Fibroblast of lung (primary cell): ENCODE measurements at regions not wholly inside any gene's neighbourhood (a gene's known extent, or its start where the extent isn't known, plus 50 kb on each side); places are given as distances from the start of the nearest gene placed in this dataset.

Source experiments
- DNase-seq, 2 donors: peaks; one replicate each; pipeline versions ENCODE4 v3.0.0 to v3.0.0-alpha.2; 2010; ENCODE audit warnings: low read depth in 2 of 2
- H2AFZ ChIP-seq: 2 replicates; pipeline ENCODE4 v1.5.1; 2012; ENCODE audit warnings: low read length, control low read depth, inconsistent platforms
- H3K27ac ChIP-seq: 2 replicates; pipeline ENCODE4 v1.5.1; 2011; ENCODE audit warnings: low read length, control low read depth; ENCODE audit not compliant: insufficient read depth
- H3K27me3 ChIP-seq: 2 replicates; pipeline ENCODE4 v1.5.1; 2011; ENCODE audit warnings: mild to moderate bottlenecking, low read length; ENCODE audit not compliant: control insufficient read depth, insufficient read depth
- H3K36me3 ChIP-seq: 2 replicates; pipeline ENCODE4 v1.5.1; 2011; ENCODE audit warnings: low read length; ENCODE audit not compliant: control insufficient read depth, insufficient read depth
- H3K4me1 ChIP-seq: 2 replicates; pipeline ENCODE4 v1.5.1; 2011; ENCODE audit warnings: low read length; ENCODE audit not compliant: control insufficient read depth, insufficient read depth; ENCODE audit errors: extremely low read depth
- H3K4me2 ChIP-seq: 2 replicates; pipeline ENCODE4 v1.5.1; 2011; ENCODE audit warnings: low read length, control low read depth; ENCODE audit not compliant: insufficient read depth; ENCODE audit errors: extremely low read depth
- H3K4me3 ChIP-seq, 4 experiments: fragments of 200-600 bp in 1 of 4; sonication (generic) in 1 of 4; replicated peaks in 1 of 4; 2 replicates each; pipeline ENCODE4 v1.5.1; 2011 to 2016; ENCODE audit warnings: low read length in 4 of 4, low read depth in 3 of 4, mild to moderate bottlenecking in 3 of 4, control low read depth in 2 of 4, inconsistent platforms in 1 of 4, mixed read lengths in 1 of 4; ENCODE audit not compliant: insufficient read depth in 1 of 4; ENCODE audit errors: control extremely low read depth in 1 of 4
- H3K79me2 ChIP-seq: 2 replicates; pipeline ENCODE4 v1.5.1; 2012; ENCODE audit warnings: mild to moderate bottlenecking, low read length, inconsistent platforms; ENCODE audit not compliant: control insufficient read depth, insufficient read depth
- H3K9ac ChIP-seq: 2 replicates; pipeline ENCODE4 v1.5.1; 2011; ENCODE audit warnings: mild to moderate bottlenecking, low read length, control low read depth; ENCODE audit not compliant: insufficient read depth
- H3K9me3 ChIP-seq: 2 replicates; pipeline ENCODE4 v1.5.1; 2012; ENCODE audit warnings: low read depth, low read length; ENCODE audit not compliant: control insufficient read depth, insufficient read depth
- H4K20me1 ChIP-seq: 2 replicates; pipeline ENCODE4 v1.5.1; 2011; ENCODE audit warnings: low read length; ENCODE audit not compliant: control insufficient read depth, insufficient read depth; ENCODE audit errors: extremely low read depth
- EZH2 ChIP-seq: IDR thresholded peaks from 2 replicates; pipeline ENCODE4 v1.5.1; 2012; ENCODE audit warnings: low read length, control low read depth, mild to moderate bottlenecking; ENCODE audit errors: missing control alignments
- TF ChIP-seq, protein P1 (sequence below), 2 donors: IDR thresholded peaks in 1 of 2; conservative IDR thresholded peaks in 1 of 2; 1 replicate in 1 of 2; 2 replicates in 1 of 2; pipeline ENCODE4 v1.5.1; 2011 to 2012; ENCODE audit warnings: low read length in 2 of 2, control low read depth in 1 of 2, inconsistent platforms in 1 of 2, low read depth in 1 of 2, mild to moderate bottlenecking in 1 of 2

DNA sequence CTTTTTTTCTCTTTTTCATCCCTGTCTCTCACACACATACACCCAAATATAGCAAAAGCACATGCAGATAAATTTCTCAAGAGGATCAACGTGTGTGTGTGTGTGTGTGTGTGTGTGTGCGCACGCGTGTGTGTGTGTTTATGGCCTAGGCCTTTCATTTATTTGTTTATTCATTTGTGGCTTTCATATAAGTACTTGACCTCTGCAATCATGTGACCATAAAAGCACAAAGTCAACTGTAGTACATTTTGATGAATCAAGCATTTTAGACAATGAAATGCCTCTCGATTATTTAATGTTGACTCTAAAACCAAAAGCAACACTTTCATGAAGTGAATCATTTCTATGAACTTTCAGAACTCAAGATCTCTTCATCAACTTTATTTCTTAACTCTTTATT, 194.1 kb upstream of the ADGRL2 start:
- no peak overlapping the region for H3K4me2 ChIP-seq

DNA sequence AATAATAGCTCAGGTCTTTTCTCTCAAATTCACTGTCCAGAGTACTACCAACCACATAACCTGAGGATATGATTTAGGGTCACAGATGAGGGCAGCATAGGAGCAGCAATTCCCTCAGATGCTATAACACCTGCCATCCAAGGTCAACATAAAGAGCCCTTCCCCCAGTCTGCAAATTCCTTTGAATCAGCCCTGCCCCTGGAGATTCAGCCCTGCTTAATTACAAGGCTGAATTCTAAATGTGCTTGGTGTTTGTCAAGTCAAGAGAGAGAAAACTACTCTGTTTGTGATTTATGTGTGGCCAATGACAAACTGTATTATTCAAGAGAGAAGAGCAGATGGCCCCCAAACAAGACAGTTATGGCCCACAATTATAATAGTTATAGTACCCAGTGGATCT, 195.7 kb upstream of the ADGRL2 start:
- H3K9ac ChIP-seq: no peak overlapping the region
- no peaks in the 10 kb centered on the region for H3K79me2 ChIP-seq
- no peak overlapping the region for H3K4me3 ChIP-seq
- no peak for DNase-seq
- TF ChIP-seq, protein P1, sequence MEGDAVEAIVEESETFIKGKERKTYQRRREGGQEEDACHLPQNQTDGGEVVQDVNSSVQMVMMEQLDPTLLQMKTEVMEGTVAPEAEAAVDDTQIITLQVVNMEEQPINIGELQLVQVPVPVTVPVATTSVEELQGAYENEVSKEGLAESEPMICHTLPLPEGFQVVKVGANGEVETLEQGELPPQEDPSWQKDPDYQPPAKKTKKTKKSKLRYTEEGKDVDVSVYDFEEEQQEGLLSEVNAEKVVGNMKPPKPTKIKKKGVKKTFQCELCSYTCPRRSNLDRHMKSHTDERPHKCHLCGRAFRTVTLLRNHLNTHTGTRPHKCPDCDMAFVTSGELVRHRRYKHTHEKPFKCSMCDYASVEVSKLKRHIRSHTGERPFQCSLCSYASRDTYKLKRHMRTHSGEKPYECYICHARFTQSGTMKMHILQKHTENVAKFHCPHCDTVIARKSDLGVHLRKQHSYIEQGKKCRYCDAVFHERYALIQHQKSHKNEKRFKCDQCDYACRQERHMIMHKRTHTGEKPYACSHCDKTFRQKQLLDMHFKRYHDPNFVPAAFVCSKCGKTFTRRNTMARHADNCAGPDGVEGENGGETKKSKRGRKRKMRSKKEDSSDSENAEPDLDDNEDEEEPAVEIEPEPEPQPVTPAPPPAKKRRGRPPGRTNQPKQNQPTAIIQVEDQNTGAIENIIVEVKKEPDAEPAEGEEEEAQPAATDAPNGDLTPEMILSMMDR (conservative IDR thresholded peaks at IDR 0.05 in 1 of 2, IDR thresholded peaks at IDR 0.05 in 1 of 2; ENCODE audit: low read depth in 1 of 2, low read length in 2 of 2): no peak
- no peak for TF ChIP-seq EZH2
- no peaks in the 10 kb centered on the region for H3K9me3 ChIP-seq
- no peaks in the 10 kb centered on the region for H3K36me3 ChIP-seq
- H2AFZ ChIP-seq: no peak overlapping the region
- no peaks in the 10 kb centered on the region for H3K27me3 ChIP-seq
- H3K4me2 ChIP-seq: no peak overlapping the region
- H4K20me1 ChIP-seq: no peaks in the 10 kb centered on the region
- no peak overlapping the region for H3K27ac ChIP-seq
- no peaks in the 10 kb centered on the region for H3K4me1 ChIP-seq

More for the DNA sequence above, 194.1 kb upstream of the ADGRL2 start:
- Histone ChIP-seq H4K20me1 (no peaks in the 10 kb centered on the region), H3K9ac (no peak overlapping the region), H3K27me3 (no peaks in the 10 kb centered on the region), H3K36me3 (no peaks in the 10 kb centered on the region), H3K9me3 (no peaks in the 10 kb centered on the region), H3K27ac (no peak overlapping the region), H3K4me3 (no peak overlapping the region), H2AFZ (no peak overlapping the region), H3K4me1 (no peaks in the 10 kb centered on the region), H3K79me2 (no peaks in the 10 kb centered on the region)
- no peak for TF ChIP-seq EZH2
- TF ChIP-seq, protein P1 (conservative IDR thresholded peaks at IDR 0.05 in 1 of 2, IDR thresholded peaks at IDR 0.05 in 1 of 2; ENCODE audit: low read depth in 1 of 2, low read length in 2 of 2): no peak
- DNase-seq: peak; percentile 1 to 55

DNA sequence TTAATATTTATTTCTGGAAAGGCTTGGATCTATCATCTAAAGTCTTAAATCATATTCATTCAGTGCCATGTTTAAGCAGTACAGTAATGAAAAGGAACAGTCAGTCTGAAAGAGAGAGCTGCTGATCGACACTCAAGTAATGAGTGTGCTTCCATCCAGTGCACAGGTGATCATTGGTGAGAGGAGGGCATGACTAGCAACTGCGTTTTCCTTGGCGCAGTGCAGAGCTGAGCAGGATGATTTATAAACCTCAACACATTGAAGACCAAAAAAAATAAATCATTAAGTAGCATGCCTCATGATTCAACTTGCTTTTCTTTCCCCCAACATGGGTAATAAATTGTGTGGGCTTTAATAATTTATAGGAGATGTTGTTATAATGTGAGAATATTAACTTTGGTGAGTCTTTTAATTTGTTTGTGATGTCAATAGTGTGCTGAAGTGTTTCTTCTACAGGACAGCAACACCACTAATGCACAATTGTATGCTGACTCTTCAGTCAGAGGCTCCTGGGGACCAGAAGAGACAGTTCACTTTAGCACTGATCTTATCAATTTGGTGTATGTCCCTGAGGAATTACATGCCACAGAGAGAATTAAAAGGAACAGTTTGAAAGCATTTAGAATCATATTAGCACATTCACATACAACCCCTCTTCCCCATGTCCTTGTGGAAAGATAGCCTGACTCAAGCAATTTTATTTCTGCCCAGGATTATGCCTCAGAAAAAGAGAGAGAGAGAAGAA, 199.7 kb upstream of the ADGRL2 start:
- Histone ChIP-seq H3K4me3 (no peak overlapping the region), H4K20me1 (no peaks in the 10 kb centered on the region), H3K4me1 (no peaks in the 10 kb centered on the region), H3K4me2 (no peak overlapping the region), H3K79me2 (no peaks in the 10 kb centered on the region), H3K27ac (no peak overlapping the region), H2AFZ (no peak overlapping the region), H3K36me3 (no peaks in the 10 kb centered on the region), H3K9me3 (no peaks in the 10 kb centered on the region), H3K9ac (no peak overlapping the region), H3K27me3 (no peaks in the 10 kb centered on the region)
- DNase-seq: no peak
- TF ChIP-seq, protein P1 (conservative IDR thresholded peaks at IDR 0.05 in 1 of 2, IDR thresholded peaks at IDR 0.05 in 1 of 2; ENCODE audit: low read depth in 1 of 2, low read length in 2 of 2): no peak
- TF ChIP-seq EZH2: no peak
